HL-60 (cell line): ENCODE measurements at regions not wholly inside any gene's neighbourhood (a gene's known extent, or its start where the extent isn't known, plus 50 kb on each side); places are given as distances from the start of the nearest gene placed in this dataset.

ENCODE experiments used
- DNase-seq, 2 experiments: peaks; one replicate each; pipeline ENCODE4 v3.0.0-alpha.2; 2010 to 2020; ENCODE audit warnings: low read depth in 1 of 2, low spot score in 1 of 2
- H3K27ac ChIP-seq: fragments of 250-450 bp; sonication (Bioruptor Pico); replicated peaks from 2 replicates; pipeline ENCODE4 v1.5.1; 2020; ENCODE audit warnings: mild to moderate bottlenecking, moderate library complexity
- H3K27me3 ChIP-seq: fragments of 250-450 bp; sonication (Bioruptor Pico); 2 replicates; pipeline ENCODE4 v1.5.1; 2021; ENCODE audit warnings: mild to moderate bottlenecking, moderate library complexity; ENCODE audit not compliant: insufficient read depth, poor library complexity, severe bottlenecking
- H3K4me3 ChIP-seq: replicated peaks from 2 replicates; pipeline ENCODE4 v1.5.1; 2011; ENCODE audit warnings: mild to moderate bottlenecking, control low read depth, low read length; ENCODE audit not compliant: insufficient read depth
- CTCF ChIP-seq: IDR thresholded peaks from one replicate; pipeline ENCODE4 v1.5.1; 2011; ENCODE audit warnings: low read length, control low read depth, inconsistent platforms; ENCODE audit not compliant: insufficient read depth
- GABPA ChIP-seq: IDR thresholded peaks from 2 replicates; pipeline ENCODE4 v1.6.1; 2012; ENCODE audit warnings: low read depth
- POLR2AphosphoS5 ChIP-seq: IDR thresholded peaks from 2 replicates; pipeline ENCODE4 v1.6.1; 2012; ENCODE audit warnings: low read depth
- REST ChIP-seq: IDR thresholded peaks from 2 replicates; pipeline ENCODE4 v1.6.1; 2012; ENCODE audit warnings: low read depth; ENCODE audit not compliant: insufficient replicate concordance
- SPI1 ChIP-seq: IDR thresholded peaks from 2 replicates; pipeline ENCODE4 v1.6.1; 2012; ENCODE audit warnings: low read depth, mild to moderate bottlenecking, borderline replicate concordance

- no peak for TF ChIP-seq SPI1
- TF ChIP-seq CTCF, result no peak
- TF ChIP-seq GABPA, result no peak
- no peak for TF ChIP-seq POLR2AphosphoS5
- TF ChIP-seq REST, result no peak
- Histone ChIP-seq H3K27me3 (no peaks in the 10 kb centered on the region), H3K4me3 (no peak overlapping the region), H3K27ac (no peak overlapping the region)
- no peak for DNase-seq
These were observed 364.2 kb downstream of the ADAM29 start for GRCh38 chr4:175282407-175282806.

GRCh38 chr4:175290401-175290800 is 372.2 kb downstream of the ADAM29 start:
- H3K27me3 ChIP-seq, result no peaks in the 10 kb centered on the region
- H3K27ac ChIP-seq, result no peak overlapping the region
- no peak for DNase-seq
- TF ChIP-seq REST, result no peak
- TF ChIP-seq CTCF, result no peak
- no peak for TF ChIP-seq SPI1
- no peak for TF ChIP-seq POLR2AphosphoS5
- TF ChIP-seq GABPA, result no peak
- no peak overlapping the region for H3K4me3 ChIP-seq

- TF ChIP-seq CTCF (no peak), GABPA (no peak), REST (no peak), SPI1 (no peak), POLR2AphosphoS5 (no peak)
- Histone ChIP-seq H3K27ac (no peak overlapping the region), H3K27me3 (no peaks in the 10 kb centered on the region), H3K4me3 (no peak overlapping the region)
- DNase-seq, result no peak
These were observed 379.9 kb downstream of the ADAM29 start for GRCh38 chr4:175297965-175298565.
